H1 (cell line): ENCODE measurements at regions not wholly inside any gene's neighbourhood (a gene's known extent, or its start where the extent isn't known, plus 50 kb on each side); places are given as distances from the start of the nearest gene placed in this dataset.

Source experiments
- CTCF ChIA-PET: fragments of 300-600 bp; sonication (Branson Sonifier 250); formaldehyde crosslinking; loops from one replicate; lab custom pipeline; 2021; ENCODE audit not compliant: partially characterized antibody; lab: Charles Lee
- POLR2A ChIA-PET: fragments of 300-600 bp; sonication (Branson Sonifier 250); formaldehyde crosslinking; loops from one replicate; lab custom pipeline; 2021; ENCODE audit warnings: inconsistent platforms; ENCODE audit not compliant: partially characterized antibody; lab: Charles Lee
- DNase-seq, 2 experiments: peaks; one replicate each; pipeline versions ENCODE4 v3.0.0 to v3.0.0-alpha.2; 2010 to 2022; ENCODE audit warnings: low spot score in 2 of 2, low read depth in 1 of 2, mixed read lengths in 1 of 2
- FAIRE-seq: peaks from 2 replicates; lab custom pipeline; 2011; peaks lifted over from hg19 to GRCh38; lab: Jason Lieb, UNC
- H2AFZ ChIP-seq: 2 replicates; pipeline ENCODE4 v1.8.1; 2012; ENCODE audit warnings: low read length, inconsistent platforms
- H2AK5ac ChIP-seq: 2 replicates; pipeline ENCODE4 v1.6.1; 2013; ENCODE audit warnings: low read depth, low read length
- H2BK120ac ChIP-seq: replicated peaks from 2 replicates; pipeline ENCODE3; 2013; ENCODE audit warnings: low read depth, low read length, inconsistent platforms
- H2BK12ac ChIP-seq: 2 replicates; pipeline ENCODE4 v1.6.1; 2013; ENCODE audit warnings: low read depth, low read length
- H2BK15ac ChIP-seq: 2 replicates; pipeline ENCODE4 v1.6.1; 2013; ENCODE audit warnings: low read length
- H2BK20ac ChIP-seq: 2 replicates; pipeline ENCODE4 v1.6.1; 2013; ENCODE audit warnings: low read length
- H2BK5ac ChIP-seq: 2 replicates; pipeline ENCODE4 v1.6.1; 2013; ENCODE audit warnings: low read depth, low read length
- H3K14ac ChIP-seq: 2 replicates; pipeline ENCODE4 v1.6.1; 2013; ENCODE audit warnings: inconsistent platforms; ENCODE audit not compliant: insufficient read length
- H3K18ac ChIP-seq: 2 replicates; pipeline ENCODE4 v1.6.1; 2013; ENCODE audit warnings: low read length; ENCODE audit errors: extremely low read depth
- H3K23ac ChIP-seq: 2 replicates; pipeline ENCODE4 v1.6.1; 2013; ENCODE audit warnings: inconsistent platforms; ENCODE audit not compliant: insufficient read length
- H3K23me2 ChIP-seq: 2 replicates; pipeline ENCODE4 v1.6.1; 2013; ENCODE audit warnings: low read depth, low read length
- H3K27ac ChIP-seq: 2 replicates; pipeline ENCODE4 v1.6.1; 2011; ENCODE audit warnings: low read depth, low read length, inconsistent platforms
- H3K27me3 ChIP-seq, 4 experiments: replicated peaks in 1 of 4; 1 replicate in 1 of 4; 2 replicates in 3 of 4; pipeline versions ENCODE4 v1.6.1 to v1.8.1; 2011 to 2013; ENCODE audit warnings: low read length in 3 of 4, mild to moderate bottlenecking in 3 of 4, inconsistent platforms in 2 of 4, mixed read lengths in 2 of 4, moderate library complexity in 1 of 4; ENCODE audit not compliant: control insufficient read depth in 3 of 4, insufficient read depth in 3 of 4; ENCODE audit errors: extremely low read depth in 1 of 4
- H3K36me3 ChIP-seq, 4 experiments: 2 replicates each; pipeline versions ENCODE4 v1.6.1 to v1.8.1; 2011 to 2013; ENCODE audit warnings: mild to moderate bottlenecking in 4 of 4, low read length in 3 of 4, moderate library complexity in 2 of 4, control low read depth in 1 of 4, inconsistent platforms in 1 of 4; ENCODE audit not compliant: insufficient read depth in 4 of 4, control insufficient read depth in 2 of 4
- H3K4ac ChIP-seq: replicated peaks from 2 replicates; pipeline ENCODE3; 2013; ENCODE audit warnings: low read length, low read depth, mixed read lengths, inconsistent platforms; ENCODE audit not compliant: insufficient read length
- H3K4me1 ChIP-seq, 4 experiments: replicated peaks in 1 of 4; 1 replicate in 1 of 4; 2 replicates in 3 of 4; pipeline versions ENCODE4 v1.6.1 to v1.8.1; 2011 to 2013; ENCODE audit warnings: low read length in 3 of 4, inconsistent platforms in 2 of 4, mixed read lengths in 1 of 4; ENCODE audit not compliant: insufficient read depth in 4 of 4, control insufficient read depth in 3 of 4
- H3K4me2 ChIP-seq, 2 experiments: 2 replicates each; pipeline versions ENCODE4 v1.6.1 to v1.8.1; 2011 to 2013; ENCODE audit warnings: low read depth in 2 of 2, low read length in 2 of 2, control low read depth in 1 of 2, inconsistent platforms in 1 of 2, mild to moderate bottlenecking in 1 of 2; ENCODE audit not compliant: insufficient read depth in 1 of 2
- H3K4me3 ChIP-seq, 4 experiments: fragments of 200-600, 300-600 bp in 1 of 4; sonication (generic), shearing (Covaris generic), sonication (Bioruptor Twin) in 1 of 4; 2 replicates each; pipeline versions ENCODE4 v1.5.1 to v1.8.1; 2011 to 2016; ENCODE audit warnings: low read length in 4 of 4, low read depth in 3 of 4, control low read depth in 2 of 4, inconsistent platforms in 2 of 4, mild to moderate bottlenecking in 2 of 4, mixed read lengths in 1 of 4, moderate library complexity in 1 of 4; ENCODE audit not compliant: insufficient read depth in 2 of 4; ENCODE audit errors: extremely low read depth in 1 of 4
- H3K56ac ChIP-seq: replicated peaks from 2 replicates; pipeline ENCODE3; 2013; ENCODE audit warnings: low read depth, mild to moderate bottlenecking, mixed read lengths, low read length, inconsistent platforms; ENCODE audit not compliant: insufficient read length
- H3K79me1 ChIP-seq: 2 replicates; pipeline ENCODE4 v1.6.1; 2013; ENCODE audit warnings: low read depth, low read length, control low read depth
- H3K79me2 ChIP-seq, 2 experiments: 2 replicates each; pipeline versions ENCODE4 v1.6.1 to v1.8.1; 2012 to 2013; ENCODE audit warnings: low read length in 2 of 2, mild to moderate bottlenecking in 2 of 2, inconsistent platforms in 1 of 2; ENCODE audit not compliant: insufficient read depth in 2 of 2, control insufficient read depth in 1 of 2
- H3K9ac ChIP-seq, 4 experiments: replicated peaks in 1 of 4; 1 replicate in 1 of 4; 2 replicates in 3 of 4; pipeline versions ENCODE4 v1.6.1 to v1.8.1; 2011 to 2013; ENCODE audit warnings: low read depth in 3 of 4, low read length in 3 of 4, control low read depth in 2 of 4, mild to moderate bottlenecking in 2 of 4, moderate library complexity in 2 of 4, inconsistent platforms in 1 of 4; ENCODE audit errors: extremely low read depth in 1 of 4
- H3K9me3 ChIP-seq, 2 experiments: 2 replicates each; pipeline versions ENCODE4 v1.6.1 to v1.8.1; 2012 to 2013; ENCODE audit warnings: mild to moderate bottlenecking in 2 of 2, moderate library complexity in 2 of 2, control low read depth in 1 of 2, inconsistent platforms in 1 of 2, low read depth in 1 of 2, low read length in 1 of 2, mixed read lengths in 1 of 2; ENCODE audit not compliant: insufficient read depth in 2 of 2
- H4K20me1 ChIP-seq, 2 experiments: replicated peaks in 1 of 2; 2 replicates each; pipeline versions ENCODE3 to v1.8.1; 2011 to 2013; ENCODE audit warnings: inconsistent platforms in 2 of 2, low read length in 2 of 2, mild to moderate bottlenecking in 1 of 2; ENCODE audit not compliant: insufficient read depth in 2 of 2, control insufficient read depth in 1 of 2
- H4K5ac ChIP-seq: 2 replicates; pipeline ENCODE4 v1.6.1; 2013; ENCODE audit warnings: low read length, low read depth, mixed read lengths, inconsistent platforms; ENCODE audit not compliant: insufficient read length
- H4K8ac ChIP-seq: 2 replicates; pipeline ENCODE4 v1.8.0; 2013; ENCODE audit warnings: mild to moderate bottlenecking, moderate library complexity, low read length, inconsistent platforms; ENCODE audit not compliant: insufficient read depth; ENCODE audit errors: extremely low read depth
- H4K91ac ChIP-seq: replicated peaks from 2 replicates; pipeline ENCODE3; 2013; ENCODE audit warnings: low read length, mixed read lengths, inconsistent platforms; ENCODE audit not compliant: insufficient read length
- BCL11A ChIP-seq, 2 experiments: IDR thresholded peaks; one replicate each; pipeline ENCODE4 v1.6.1; 2011; ENCODE audit warnings: low read depth in 2 of 2, low read length in 2 of 2, mild to moderate bottlenecking in 2 of 2
- BRCA1 ChIP-seq: IDR thresholded peaks from 2 replicates; pipeline ENCODE4 v1.6.1; 2012; ENCODE audit warnings: low read depth, low read length, improper control_type of control experiment
- CBX8 ChIP-seq: fragments of 300-800, 300-1000 bp; sonication (generic); IDR thresholded peaks from 2 replicates; pipeline ENCODE4 v1.7.1; 2016; ENCODE audit warnings: low read depth, low read length, borderline replicate concordance
- CTBP2 ChIP-seq: IDR thresholded peaks from 2 replicates; pipeline ENCODE4 v1.7.0; 2011; ENCODE audit warnings: borderline replicate concordance, mild to moderate bottlenecking, moderate library complexity, mixed read lengths, low read length; ENCODE audit not compliant: insufficient read depth, insufficient read length
- E2F6 ChIP-seq: IDR thresholded peaks from 2 replicates; pipeline ENCODE4 v1.6.1; 2012; ENCODE audit warnings: inconsistent platforms
- RFX5 ChIP-seq: IDR thresholded peaks from 2 replicates; pipeline ENCODE4 v1.6.1; 2011; ENCODE audit warnings: low read depth, low read length, improper control_type of control experiment, borderline replicate concordance
- TCF12 ChIP-seq: IDR thresholded peaks from 2 replicates; pipeline ENCODE4 v1.6.1; 2011; ENCODE audit warnings: low read depth, mild to moderate bottlenecking, low read length
- whole genome bisulfite sequencing, 2 experiments: shearing (Covaris generic) in 1 of 2; methylation state at CpG; one replicate each; pipeline versions ENCODE4 v1.1.6 to v1.1.7; 2013 to 2015; ENCODE audit warnings: low lambda C conversion rate in 2 of 2, mixed read lengths in 2 of 2, inconsistent platforms in 1 of 2, low coverage in 1 of 2, missing lambda C conversion rate in 1 of 2; ENCODE audit not compliant: insufficient replicate concordance in 2 of 2, insufficient coverage in 1 of 2, insufficient read length in 1 of 2; ENCODE audit errors: extremely low coverage in 1 of 2, missing lambda C conversion rate in 1 of 2; 5-methylcytosine and 5-hydroxymethylcytosine counted together
- TF ChIP-seq, protein P1 (sequence below): IDR thresholded peaks from 2 replicates; pipeline ENCODE4 v1.6.1; 2011; ENCODE audit warnings: low read depth, mild to moderate bottlenecking, low read length; ENCODE audit not compliant: insufficient read depth

DNA sequence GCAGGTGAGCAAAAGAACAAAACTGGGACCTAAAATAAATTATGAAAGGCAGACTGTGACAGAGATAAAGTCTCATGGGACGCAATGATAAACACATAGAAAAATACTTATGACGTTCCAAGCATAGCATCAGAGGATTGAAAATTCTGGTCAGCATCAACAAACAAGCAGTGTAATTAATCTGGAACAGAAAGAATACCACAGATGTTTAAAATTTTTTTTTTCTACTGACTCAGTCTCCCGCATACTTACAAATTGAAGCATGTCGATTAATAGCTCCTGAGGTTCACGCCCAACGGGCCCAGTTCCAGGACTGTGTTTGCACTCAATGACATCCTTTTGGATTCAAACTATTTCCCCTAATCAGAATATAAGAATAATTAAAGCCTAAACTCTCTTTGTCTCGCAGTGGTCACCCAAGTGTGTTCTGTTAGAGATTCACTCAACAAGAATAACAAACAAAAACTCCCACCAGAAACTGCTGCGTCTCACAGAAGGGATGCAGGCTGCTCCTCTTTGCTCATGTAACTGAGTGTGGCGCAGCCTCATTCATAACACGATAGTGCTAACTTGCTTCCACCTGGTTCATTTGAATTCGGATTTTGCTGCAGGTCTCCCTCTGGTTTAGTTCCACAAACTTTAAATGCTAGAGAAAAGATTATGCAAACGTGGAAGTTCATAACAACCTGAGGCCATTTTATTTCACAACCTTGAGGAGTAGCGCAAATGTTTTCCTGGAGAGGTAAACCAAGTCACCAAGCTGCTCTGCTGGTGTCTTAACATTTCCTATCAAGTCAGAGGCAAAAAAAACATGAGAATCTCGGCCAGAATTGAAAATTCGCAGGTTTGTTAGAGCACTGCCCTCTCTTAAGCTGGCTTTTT lies 69.0 kb upstream of the CITED2 start:
- Histone ChIP-seq H4K20me1 (no peaks in the 10 kb centered on the region), H2BK12ac (no peak overlapping the region), H4K8ac (no peak overlapping the region), H2BK20ac (no peak overlapping the region), H4K91ac (no peak overlapping the region), H3K18ac (no peak overlapping the region), H3K4me1 (no peaks in the 10 kb centered on the region), H3K23me2 (no peaks in the 10 kb centered on the region), H3K4ac (no peak overlapping the region), H3K27ac (no peak overlapping the region), H2BK5ac (no peak overlapping the region), H3K4me2 (no peak overlapping the region), H2AFZ (no peak overlapping the region; the same call in 1 of the 2 replicates), H2BK120ac (no peak overlapping the region), H2BK15ac (no peak overlapping the region), H3K9ac (no peak overlapping the region), H3K36me3 (no peaks in the 10 kb centered on the region), H3K79me2 (no peaks in the 10 kb centered on the region), H3K4me3 (no peak overlapping the region), H3K56ac (no peak overlapping the region), H3K79me1 (no peaks in the 10 kb centered on the region), H3K14ac (no peak overlapping the region), H4K5ac (no peak overlapping the region), H3K9me3 (no peaks in the 10 kb centered on the region), H3K23ac (no peak overlapping the region), H3K27me3 (no peaks in the 10 kb centered on the region), H2AK5ac (no peak overlapping the region)
- WGBS, 2 experiments, result 82% methylated on average over 15 of the region's 15 CpGs; no CpG with 5 or more reads in 1 of the 2 experiments
- POLR2A ChIA-PET, result interaction anchor here (1.4 kb wide), 1 partner anchor 70 kb away, joined by 3 read pairs; no protein-coding TSS in a partner anchor
- DNase-seq (no peak), FAIRE-seq (no peak)
- CTCF ChIA-PET, result interaction anchor here (0.8 kb wide), 1 partner anchor 74 kb away, joined by 3 read pairs; no protein-coding TSS in a partner anchor
- TF ChIP-seq, protein P1, sequence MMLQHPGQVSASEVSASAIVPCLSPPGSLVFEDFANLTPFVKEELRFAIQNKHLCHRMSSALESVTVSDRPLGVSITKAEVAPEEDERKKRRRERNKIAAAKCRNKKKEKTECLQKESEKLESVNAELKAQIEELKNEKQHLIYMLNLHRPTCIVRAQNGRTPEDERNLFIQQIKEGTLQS, result no peak
- no peak for TF ChIP-seq TCF12
- TF ChIP-seq BCL11A (IDR thresholded peaks at IDR 0.05; ENCODE audit: low read depth in 2 of 2, low read length in 2 of 2), result no peak
- TF ChIP-seq BRCA1, result no peak
- no peak for TF ChIP-seq CBX8
- no peak for TF ChIP-seq CTBP2
- TF ChIP-seq RFX5, result no peak
- no peak for TF ChIP-seq E2F6
